Stimulated activated CD8-positive, alpha-beta memory T cell treated with anti-CD3 and anti-CD28 coated beads, Interleukin-12 subunit alpha, Interleukin-12 subunit beta, amount 100 ng/mL, for 4 hours (primary cell): ENCODE measurements at regions not wholly inside any gene's neighbourhood (a gene's known extent, or its start where the extent isn't known, plus 50 kb on each side); places are given as distances from the start of the nearest gene placed in this dataset.

Source experiments
- DNase-seq: peaks from one replicate; pipeline ENCODE4 v3.0.0-alpha.2; 2020; ENCODE audit warnings: low read depth

GRCh38 chr5:109917154-109917546 lies 227.4 kb downstream of the MAN2A1 start:
- no peak for DNase-seq

- DNase-seq, result no peak
Measured at GRCh38 chr5:109917966-109918365, 228.2 kb downstream of the MAN2A1 start.

GRCh38 chr5:109920736-109921135 lies 231.0 kb downstream of the MAN2A1 start:
- DNase-seq, result no peak

- peak; percentile 8 for DNase-seq
Measured at GRCh38 chr5:109921735-109922380, 232.1 kb downstream of the MAN2A1 start.

GRCh38 chr5:109922381-109922995 lies 232.8 kb downstream of the MAN2A1 start:
- DNase-seq, result no peak

- DNase-seq, result no peak
Measured at GRCh38 chr5:109923205-109923604, 233.5 kb downstream of the MAN2A1 start.

- DNase-seq, result no peak
Measured at GRCh38 chr5:109924237-109925107, 234.7 kb downstream of the MAN2A1 start.

GRCh38 chr5:109927639-109928038 lies 237.9 kb downstream of the MAN2A1 start:
- DNase-seq, result no peak

GRCh38 chr5:109928046-109928445 lies 238.3 kb downstream of the MAN2A1 start:
- no peak for DNase-seq

GRCh38 chr5:109928811-109929210 lies 239.1 kb downstream of the MAN2A1 start:
- DNase-seq, result no peak

- DNase-seq, result no peak
Measured at GRCh38 chr5:109929376-109929775, 239.6 kb downstream of the MAN2A1 start.

- no peak for DNase-seq
Measured at GRCh38 chr5:109929911-109930310, 240.2 kb downstream of the MAN2A1 start.

- no peak for DNase-seq
Measured at GRCh38 chr5:109931049-109931780, 241.5 kb downstream of the MAN2A1 start.

- no peak for DNase-seq
Measured at GRCh38 chr5:109935833-109936490, 246.2 kb downstream of the MAN2A1 start.

GRCh38 chr5:109936996-109937395 lies 247.3 kb downstream of the MAN2A1 start:
- no peak for DNase-seq

- no peak for DNase-seq
Measured at GRCh38 chr5:109937951-109938350, 248.2 kb downstream of the MAN2A1 start.

- no peak for DNase-seq
Measured at GRCh38 chr5:109938453-109938852, 248.7 kb downstream of the MAN2A1 start.

GRCh38 chr5:109939116-109939682 lies 249.5 kb downstream of the MAN2A1 start:
- no peak for DNase-seq

GRCh38 chr5:109942646-109943045 lies 252.9 kb downstream of the MAN2A1 start:
- no peak for DNase-seq

- DNase-seq, result no peak
Measured at GRCh38 chr5:109943701-109944235, 254.0 kb downstream of the MAN2A1 start.

- no peak for DNase-seq
Measured at GRCh38 chr5:109944461-109944860, 254.7 kb downstream of the MAN2A1 start.
